IPS-18a (cell line): ENCODE measurements at regions not wholly inside any gene's neighbourhood (a gene's known extent, or its start where the extent isn't known, plus 50 kb on each side); places are given as distances from the start of the nearest gene placed in this dataset.
"Not testable (repeated sequence)": the region's sequence is repeated elsewhere in the genome, so short reads cannot be mapped to it uniquely, and the experiment has no call there.

Experiments
- H3K27ac ChIP-seq: one replicate; pipeline ENCODE4 v1.5.1; 2013; ENCODE audit warnings: low read length
- H3K27me3 ChIP-seq: one replicate; pipeline ENCODE4 v1.6.1; 2013; ENCODE audit warnings: mild to moderate bottlenecking, low read length; ENCODE audit not compliant: control insufficient read depth, insufficient read depth
- H3K36me3 ChIP-seq: one replicate; pipeline ENCODE4 v1.6.1; 2013; ENCODE audit warnings: low read depth, low read length; ENCODE audit not compliant: control insufficient read depth
- H3K4me1 ChIP-seq: one replicate; pipeline ENCODE4 v1.6.1; 2013; ENCODE audit warnings: low read depth, low read length; ENCODE audit not compliant: control insufficient read depth
- H3K4me3 ChIP-seq: one replicate; pipeline ENCODE4 v1.5.1; 2013; ENCODE audit warnings: low read length
- H3K9ac ChIP-seq: one replicate; pipeline ENCODE4 v1.6.1; 2013; ENCODE audit warnings: mild to moderate bottlenecking, low read length, moderate library complexity
- H3K9me3 ChIP-seq: one replicate; pipeline ENCODE4 v1.6.1; 2013; ENCODE audit warnings: low read depth, low read length; ENCODE audit not compliant: control insufficient read depth

- Histone ChIP-seq H3K4me3 (no peak overlapping the region), H3K36me3 (no peaks in the 10 kb centered on the region), H3K9ac (no peak overlapping the region), H3K4me1 (no peaks in the 10 kb centered on the region), H3K27ac (no peak overlapping the region), H3K27me3 (no peaks in the 10 kb centered on the region), H3K9me3 (peaks cover 26% of the 10 kb centered on the region)
Measured at GRCh38 chr5:18252559-18252958, 618.3 kb downstream of the TAF11L14 start.

DNA sequence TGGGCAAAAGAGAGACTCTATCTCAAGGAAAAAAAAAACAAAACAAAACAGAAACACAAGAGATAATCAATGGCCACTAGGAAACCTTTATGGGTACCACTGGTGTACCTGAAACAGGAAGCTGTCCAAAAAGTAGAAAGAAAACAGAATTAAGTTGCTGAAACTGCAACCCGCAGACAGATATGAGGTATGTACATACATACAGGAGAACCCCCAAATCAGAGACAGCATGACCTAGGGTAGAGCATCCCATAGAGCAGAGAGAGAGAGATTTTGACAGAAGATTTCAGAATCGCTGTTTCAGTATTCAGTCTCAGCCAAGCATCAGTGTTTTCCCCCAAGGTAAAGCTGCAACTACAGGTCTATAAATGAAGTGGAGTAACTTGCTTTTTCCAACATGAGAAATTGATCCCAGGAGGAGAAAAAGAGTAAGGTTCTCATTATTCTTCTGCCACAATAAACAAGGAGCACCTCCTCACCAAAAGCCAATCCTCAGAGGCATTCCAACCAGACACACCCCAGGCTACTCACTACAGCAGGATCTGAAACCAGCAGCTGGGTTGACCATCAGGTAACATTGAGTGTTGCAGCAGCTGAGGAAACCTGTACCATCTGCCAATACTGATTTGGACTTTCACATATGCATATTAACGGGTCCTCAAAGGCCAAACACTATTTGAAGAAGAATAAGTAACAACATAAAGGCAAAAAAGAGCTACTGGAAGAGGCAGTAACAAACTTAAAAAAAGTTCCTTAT, 630.0 kb downstream of the TAF11L14 start:
- Histone ChIP-seq H3K36me3 (no peaks in the 10 kb centered on the region), H3K9ac (no peak overlapping the region), H3K4me1 (no peaks in the 10 kb centered on the region), H3K9me3 (no peaks in the 10 kb centered on the region), H3K27me3 (no peaks in the 10 kb centered on the region), H3K27ac (no peak overlapping the region), H3K4me3 (no peak overlapping the region)

DNA sequence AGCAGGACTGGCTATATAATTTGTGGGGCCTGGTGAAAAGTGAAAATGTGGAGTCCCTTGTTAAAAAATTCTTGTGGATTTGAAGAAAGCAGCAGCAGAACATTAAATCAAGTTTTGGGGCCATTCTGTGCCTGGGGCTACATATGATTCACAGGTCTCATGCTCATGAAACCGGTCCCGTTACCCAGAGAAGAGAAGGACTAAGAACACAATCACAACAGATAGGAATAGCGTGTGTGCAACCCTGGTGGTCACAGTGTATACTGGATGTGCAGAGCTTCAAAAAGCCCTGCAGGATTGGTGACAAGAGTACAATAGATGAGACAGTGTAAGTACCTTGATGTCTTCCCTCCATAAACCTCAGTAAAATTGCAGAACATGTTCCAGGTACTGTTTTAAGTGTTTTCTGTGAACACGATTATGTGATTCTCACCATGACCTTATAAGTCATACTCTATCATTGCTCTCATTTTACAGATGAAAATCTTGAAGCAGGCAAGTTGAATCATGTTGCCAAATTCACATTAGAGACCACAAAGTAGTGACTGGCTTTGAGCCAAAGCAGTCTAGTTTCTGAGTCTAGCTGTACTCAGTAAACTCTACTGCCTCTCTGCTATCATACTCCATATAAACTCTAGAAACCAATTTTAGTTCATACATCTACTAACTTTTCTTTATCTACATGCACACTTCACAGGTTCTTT, 636.5 kb downstream of the TAF11L14 start:
- H3K27me3 ChIP-seq = no peaks in the 10 kb centered on the region
- H3K27ac ChIP-seq = no peak overlapping the region
- no peaks in the 10 kb centered on the region for H3K4me1 ChIP-seq
- H3K9me3 ChIP-seq = no peaks in the 10 kb centered on the region
- no peak overlapping the region for H3K9ac ChIP-seq
- H3K4me3 ChIP-seq = no peak overlapping the region
- no peaks in the 10 kb centered on the region for H3K36me3 ChIP-seq

GRCh38 chr5:18276939-18277338, 642.7 kb downstream of the TAF11L14 start:
- Histone ChIP-seq H3K9me3 (no peaks in the 10 kb centered on the region), H3K4me3 (no peak overlapping the region), H3K9ac (no peak overlapping the region), H3K4me1 (no peaks in the 10 kb centered on the region), H3K27me3 (no peaks in the 10 kb centered on the region), H3K27ac (no peak overlapping the region), H3K36me3 (no peaks in the 10 kb centered on the region)

DNA sequence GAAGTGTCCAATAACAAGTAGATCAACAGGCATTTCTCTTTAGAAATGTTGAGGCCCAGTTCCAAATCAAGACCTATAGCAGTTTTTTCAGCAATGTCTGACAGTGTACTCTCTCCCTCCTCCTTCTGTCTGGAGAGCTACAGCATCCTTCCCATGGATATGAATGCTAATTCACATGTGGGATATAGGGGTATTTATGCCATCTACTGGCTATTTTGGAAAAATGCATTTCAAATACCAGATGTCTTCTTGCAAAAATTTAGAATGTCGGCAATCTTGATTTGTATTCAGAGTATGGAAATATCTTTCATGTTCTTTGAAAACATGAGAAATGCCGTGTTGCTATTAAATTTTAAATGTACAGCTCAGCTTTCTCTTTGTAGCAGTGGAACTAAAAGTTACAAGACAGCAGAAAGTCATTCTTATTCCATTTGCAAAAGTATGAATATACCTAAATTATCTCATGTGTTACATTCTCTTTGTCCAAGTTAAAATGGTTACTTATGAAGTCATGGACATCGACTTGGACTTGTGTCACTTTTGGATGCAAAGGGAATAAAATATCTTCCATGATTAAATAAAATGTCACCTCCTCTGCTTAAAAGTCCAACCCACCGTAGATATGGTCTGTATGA, 647.8 kb downstream of the TAF11L14 start:
- Histone ChIP-seq H3K9ac (no peak overlapping the region), H3K4me3 (no peak overlapping the region), H3K36me3 (no peaks in the 10 kb centered on the region), H3K27ac (no peak overlapping the region), H3K9me3 (no peaks in the 10 kb centered on the region), H3K4me1 (no peaks in the 10 kb centered on the region), H3K27me3 (no peaks in the 10 kb centered on the region)

DNA sequence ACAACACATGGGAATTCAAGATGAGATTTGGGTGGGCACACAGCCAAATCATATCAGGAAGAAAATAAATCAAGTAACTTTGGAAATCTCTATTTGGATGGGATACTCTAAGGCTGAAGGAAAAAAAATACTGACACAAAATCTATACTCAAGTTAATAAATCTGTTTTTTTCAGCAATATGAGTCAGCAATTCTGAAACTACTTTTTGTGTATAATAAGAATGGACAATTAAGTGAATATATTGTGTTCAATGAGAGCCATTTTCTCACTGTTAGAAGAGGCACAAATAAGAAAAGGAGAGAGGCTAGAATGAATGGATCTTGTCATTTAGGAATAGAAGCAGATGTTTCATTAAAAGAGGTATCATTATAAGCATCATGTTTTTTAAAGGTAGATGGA, 651.0 kb downstream of the TAF11L14 start:
- Histone ChIP-seq H3K4me1 (no peaks in the 10 kb centered on the region), H3K9ac (no peak overlapping the region), H3K27ac (no peak overlapping the region), H3K4me3 (no peak overlapping the region), H3K9me3 (no peaks in the 10 kb centered on the region), H3K36me3 (no peaks in the 10 kb centered on the region), H3K27me3 (no peaks in the 10 kb centered on the region)

- Histone ChIP-seq H3K4me3 (no peak overlapping the region), H3K27ac (no peak overlapping the region), H3K9me3 (no peaks in the 10 kb centered on the region), H3K9ac (no peak overlapping the region), H3K36me3 (no peaks in the 10 kb centered on the region), H3K27me3 (no peaks in the 10 kb centered on the region), H3K4me1 (no peaks in the 10 kb centered on the region)
Measured at GRCh38 chr5:18292146-18292545, 657.9 kb downstream of the TAF11L14 start.

GRCh38 chr5:18295696-18296095, 661.4 kb downstream of the TAF11L14 start:
- not testable (repeated sequence) for H3K4me3 ChIP-seq, H3K9me3 ChIP-seq, H3K36me3 ChIP-seq, H3K4me1 ChIP-seq, H3K27me3 ChIP-seq, H3K9ac ChIP-seq, H3K27ac ChIP-seq

- no peaks in the 10 kb centered on the region for H3K36me3 ChIP-seq
- H3K9ac ChIP-seq = no peak overlapping the region
- peaks cover 11% of the 10 kb centered on the region for H3K4me1 ChIP-seq
- no peak overlapping the region for H3K27ac ChIP-seq
- no peaks in the 10 kb centered on the region for H3K9me3 ChIP-seq
- H3K4me3 ChIP-seq = no peak overlapping the region
- H3K27me3 ChIP-seq = no peaks in the 10 kb centered on the region
Measured at GRCh38 chr5:18299166-18299565, 664.9 kb downstream of the TAF11L14 start.

DNA sequence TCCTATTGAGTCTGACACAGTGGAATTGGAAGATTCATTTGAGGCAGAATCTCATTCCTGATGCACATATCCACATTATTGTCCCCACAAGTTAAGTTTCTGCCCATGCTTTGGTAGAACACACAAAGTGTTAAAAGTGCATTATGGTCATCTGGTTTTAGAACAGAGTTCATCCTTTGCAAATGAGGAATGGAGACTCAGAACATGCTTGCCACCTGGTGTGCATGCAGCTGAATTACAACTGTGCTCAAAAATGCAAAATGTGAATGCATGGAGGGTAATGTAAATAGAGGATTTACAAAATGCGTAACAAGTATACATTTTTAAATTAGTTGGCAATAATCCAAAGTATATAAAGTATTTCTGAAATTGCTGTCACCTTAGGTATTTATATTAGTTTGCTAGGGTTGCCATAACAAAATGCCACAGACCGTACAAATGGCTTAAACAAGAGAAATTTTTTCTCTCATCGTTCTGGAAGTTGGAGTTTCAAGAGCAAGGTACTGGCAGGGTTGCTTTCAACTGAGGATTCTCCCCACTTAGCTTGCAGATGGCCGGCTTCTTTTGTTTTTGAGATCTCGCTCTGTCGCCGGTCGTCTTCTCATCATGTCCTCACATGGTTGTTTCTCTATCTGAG, 671.1 kb downstream of the TAF11L14 start:
- peaks cover 9% of the 10 kb centered on the region for H3K4me1 ChIP-seq
- H3K27ac ChIP-seq = no peak overlapping the region
- no peak overlapping the region for H3K9ac ChIP-seq
- no peaks in the 10 kb centered on the region for H3K9me3 ChIP-seq
- H3K27me3 ChIP-seq = no peaks in the 10 kb centered on the region
- no peak overlapping the region for H3K4me3 ChIP-seq
- no peaks in the 10 kb centered on the region for H3K36me3 ChIP-seq

- H3K9ac ChIP-seq = no peak overlapping the region
- H3K36me3 ChIP-seq = no peaks in the 10 kb centered on the region
- no peaks in the 10 kb centered on the region for H3K27me3 ChIP-seq
- H3K4me3 ChIP-seq = no peak overlapping the region
- H3K9me3 ChIP-seq = no peaks in the 10 kb centered on the region
- H3K4me1 ChIP-seq = no peaks in the 10 kb centered on the region
- H3K27ac ChIP-seq = no peak overlapping the region
Measured at GRCh38 chr5:18311266-18311665, 677.0 kb downstream of the TAF11L14 start.
